Activated CD4-positive, alpha-beta T cell treated with anti-CD3 and anti-CD28 coated beads, Interleukin-10, Interleukin-2, amounts not matched to agents 100 ng/mL and 50 ng/mL, durations not matched to agents 16 hours and 8 hours (primary cell): ENCODE measurements at regions not wholly inside any gene's neighbourhood (a gene's known extent, or its start where the extent isn't known, plus 50 kb on each side); places are given as distances from the start of the nearest gene placed in this dataset.
A peak's percentile ranks its signal among the peaks of the same experiment; 100 is the strongest.
"Not testable (repeated sequence)": the region's sequence is repeated elsewhere in the genome, so short reads cannot be mapped to it uniquely, and the experiment has no call there.

Experiments used
- DNase-seq: peaks from one replicate; pipeline ENCODE4 v3.0.0-alpha.2; 2020

DNA sequence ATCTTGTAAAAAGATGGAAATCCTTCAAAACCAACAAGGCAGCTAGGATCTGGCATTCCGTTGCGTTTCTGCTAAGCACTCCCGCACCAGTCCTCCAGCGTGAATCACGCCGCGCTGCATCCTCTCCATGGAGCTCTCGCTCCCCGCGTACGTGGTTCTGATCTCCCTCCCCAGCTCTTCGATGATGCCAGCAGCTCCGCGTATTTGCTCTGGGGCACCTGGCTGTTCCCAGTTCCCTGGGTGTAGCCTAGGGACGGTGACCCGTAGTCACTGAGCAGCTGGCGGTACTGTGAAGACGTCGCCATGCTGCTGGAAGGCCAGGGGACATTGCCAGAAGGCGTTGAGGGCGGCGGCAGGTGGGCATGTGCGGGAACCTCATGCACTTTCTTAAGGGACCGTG is 407.5 kb downstream of the RNF144A start:
- DNase-seq = no peak

- no peak for DNase-seq
These were observed 408.0 kb downstream of the RNF144A start for GRCh38 chr2:7325186-7325585.

GRCh38 chr2:7329465-7329864 is 412.3 kb downstream of the RNF144A start:
- no peak for DNase-seq

GRCh38 chr2:7333189-7333765 is 416.1 kb downstream of the RNF144A start:
- no peak for DNase-seq

DNA sequence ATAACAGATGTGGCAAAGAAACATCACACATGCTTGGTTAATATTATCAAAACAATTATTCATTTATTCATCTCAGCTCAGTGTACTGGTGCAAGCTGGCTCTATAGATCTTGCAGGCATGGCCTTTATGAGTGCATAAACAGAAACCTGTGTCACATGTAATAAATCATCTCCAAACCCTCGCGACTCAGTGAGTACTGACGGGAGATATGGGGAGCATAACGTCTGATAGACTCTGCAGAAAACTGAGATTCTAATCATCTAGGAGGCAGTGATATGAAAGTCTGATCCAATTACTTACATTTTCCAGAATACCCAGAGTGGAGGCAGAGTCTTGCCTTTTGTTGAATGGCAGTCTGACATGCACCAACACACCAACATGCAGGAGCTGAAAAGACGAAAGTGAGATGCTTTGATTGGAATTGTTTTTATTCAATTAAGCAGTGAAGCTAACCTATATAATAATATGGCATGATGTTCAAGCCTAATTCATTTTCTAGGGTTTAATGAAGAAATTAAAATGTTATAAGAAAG is 416.8 kb downstream of the RNF144A start:
- no peak for DNase-seq

DNA sequence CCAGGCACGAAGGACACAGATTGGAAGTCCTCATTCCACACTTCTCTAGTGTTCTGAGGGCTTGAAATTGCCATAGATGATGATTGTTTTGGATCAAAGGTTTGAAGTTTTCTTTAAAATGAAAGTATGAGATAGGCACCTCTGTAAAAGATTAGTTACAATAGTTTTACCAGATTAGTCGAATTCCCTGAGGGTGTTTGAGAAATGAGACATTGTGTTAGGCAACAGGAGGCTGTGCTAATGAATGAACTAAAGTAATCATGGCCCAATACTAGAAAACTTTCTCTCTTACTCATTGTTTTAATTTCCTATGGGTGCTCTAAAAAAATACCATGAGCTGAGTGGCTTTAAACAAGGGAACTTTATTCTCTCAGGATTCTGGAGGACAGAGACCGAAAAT is 421.7 kb downstream of the RNF144A start:
- DNase-seq = no peak

- no peak for DNase-seq
These were observed 429.1 kb downstream of the RNF144A start for GRCh38 chr2:7346336-7346735.

GRCh38 chr2:7348761-7349160 is 431.5 kb downstream of the RNF144A start:
- peak; percentile 14 for DNase-seq

- DNase-seq = no peak
These were observed 435.0 kb downstream of the RNF144A start for GRCh38 chr2:7352191-7352590.

DNA sequence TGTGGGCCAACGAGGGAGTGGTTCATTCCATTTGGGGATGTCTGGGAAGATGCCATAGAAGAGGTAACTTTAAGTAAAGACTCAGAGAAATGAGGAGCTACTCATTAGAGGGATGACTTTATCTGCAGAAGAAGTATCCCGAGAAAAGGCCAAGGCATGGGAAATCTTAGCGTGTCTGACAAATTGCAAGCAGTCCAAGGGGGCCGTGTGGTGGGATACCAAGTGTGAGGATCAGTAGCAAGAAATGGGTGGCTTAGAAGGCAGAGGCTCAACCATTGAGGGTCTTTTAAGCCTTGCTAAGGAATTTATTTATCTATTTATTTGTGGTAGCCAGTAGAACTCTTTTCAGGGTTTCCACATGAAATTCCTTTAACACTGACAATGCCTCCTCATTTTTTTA is 436.4 kb downstream of the RNF144A start:
- no peak for DNase-seq

GRCh38 chr2:7355781-7356180 is 438.6 kb downstream of the RNF144A start:
- no peak for DNase-seq

- no peak for DNase-seq
These were observed 439.8 kb downstream of the RNF144A start for GRCh38 chr2:7356909-7357584.

DNA sequence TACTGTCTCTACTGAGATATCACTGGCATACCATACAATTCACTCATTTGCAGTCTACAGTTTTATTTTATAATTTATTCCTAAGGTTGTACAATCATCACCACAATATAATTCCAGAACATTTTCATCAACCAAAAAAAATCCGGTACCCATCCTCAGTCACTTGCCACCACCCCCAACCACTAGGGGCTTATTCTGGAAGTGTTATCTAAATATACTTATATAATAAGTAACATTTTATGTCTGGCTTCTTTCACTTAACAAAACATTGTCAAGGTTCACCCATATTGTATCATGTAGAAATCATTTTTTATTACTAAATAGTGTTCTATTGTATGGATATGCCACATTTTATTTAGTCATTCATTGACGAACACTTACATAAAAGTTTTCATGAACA is 440.8 kb downstream of the RNF144A start:
- DNase-seq = no peak

DNA sequence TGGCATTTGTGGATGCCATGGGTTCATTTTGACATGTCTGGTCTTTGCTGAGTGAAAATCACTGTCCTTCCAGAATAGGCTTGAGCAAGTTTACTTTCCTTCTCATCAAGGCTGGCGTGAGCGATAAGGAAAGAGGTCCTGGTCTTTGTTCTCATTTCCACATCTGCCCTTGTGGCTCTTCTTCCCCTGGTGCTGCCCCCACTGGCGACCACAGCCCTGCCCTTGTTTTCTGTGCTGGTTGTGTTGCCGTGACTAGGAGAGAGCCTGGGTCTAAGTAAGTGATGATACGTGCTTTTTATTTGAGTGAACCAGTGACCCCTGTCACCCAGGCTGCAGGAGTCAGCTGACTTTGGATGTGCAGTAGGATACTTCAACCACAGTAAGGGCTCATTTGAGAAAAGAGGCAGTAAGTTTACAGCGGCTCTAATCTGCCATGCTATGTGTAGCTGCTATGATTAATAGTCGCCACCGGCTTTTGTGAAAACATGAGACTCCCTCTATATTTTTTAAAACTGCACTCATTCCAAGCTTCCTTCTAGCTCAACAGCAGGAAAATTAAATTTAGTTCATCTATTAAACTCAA is 441.7 kb downstream of the RNF144A start:
- no peak for DNase-seq

GRCh38 chr2:7363906-7364305 is 446.7 kb downstream of the RNF144A start:
- DNase-seq = no peak

GRCh38 chr2:7368211-7368610 is 451.0 kb downstream of the RNF144A start:
- no peak for DNase-seq

GRCh38 chr2:7373156-7373555 is 455.9 kb downstream of the RNF144A start:
- DNase-seq = no peak

- DNase-seq = no peak
These were observed 458.7 kb downstream of the RNF144A start for GRCh38 chr2:7375901-7376300.

GRCh38 chr2:7377916-7378569 is 460.8 kb downstream of the RNF144A start:
- no peak for DNase-seq

DNA sequence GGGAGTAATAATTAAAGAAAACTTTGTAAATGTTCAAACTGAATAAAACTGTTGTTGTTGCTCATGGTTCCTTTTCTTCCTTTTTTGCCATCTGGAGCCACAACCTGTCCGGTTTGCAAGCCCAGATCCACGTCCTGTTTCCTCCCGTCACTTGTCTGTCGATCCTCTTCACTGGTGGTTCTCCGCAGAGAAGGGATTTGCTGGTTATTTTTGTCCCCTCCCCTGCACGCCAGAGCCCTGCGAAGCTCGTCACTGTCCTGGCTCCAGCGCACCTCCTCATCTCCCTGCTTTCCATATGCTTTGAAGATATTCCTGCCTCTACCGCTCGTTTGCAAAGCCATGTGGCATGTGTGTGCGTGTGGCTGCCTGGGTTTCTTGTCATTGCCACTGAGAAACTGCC is 461.4 kb downstream of the RNF144A start:
- DNase-seq = no peak

GRCh38 chr2:7379799-7380198 is 462.6 kb downstream of the RNF144A start:
- DNase-seq = no peak

DNA sequence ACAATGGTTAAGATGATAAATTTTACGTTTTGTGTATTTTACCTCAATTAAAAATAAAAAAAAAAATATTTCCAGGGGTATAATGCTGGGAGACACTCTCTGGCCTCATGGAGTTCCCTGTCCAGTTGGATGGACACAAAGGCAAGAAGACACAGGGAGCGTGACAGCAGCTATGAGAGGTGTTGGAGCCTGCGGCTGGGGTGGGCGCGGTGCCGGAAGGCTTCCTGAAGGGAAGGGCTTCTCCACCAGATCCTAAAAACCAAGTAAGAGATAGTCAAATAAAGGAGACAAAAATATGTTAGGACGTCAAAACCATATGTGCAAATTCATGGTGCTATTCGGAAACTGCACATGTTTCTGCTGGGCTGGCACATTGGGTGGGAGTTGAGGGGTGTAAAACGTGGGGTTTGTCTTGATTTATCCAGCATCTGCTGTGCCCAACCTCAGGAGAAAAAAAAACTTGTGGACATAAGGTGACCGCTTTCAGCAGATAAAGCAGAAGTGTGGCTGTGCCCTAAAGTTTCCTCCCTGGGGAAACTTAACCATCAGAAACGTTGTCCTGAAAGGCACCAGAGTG is 467.6 kb downstream of the RNF144A start:
- no peak for DNase-seq

DNA sequence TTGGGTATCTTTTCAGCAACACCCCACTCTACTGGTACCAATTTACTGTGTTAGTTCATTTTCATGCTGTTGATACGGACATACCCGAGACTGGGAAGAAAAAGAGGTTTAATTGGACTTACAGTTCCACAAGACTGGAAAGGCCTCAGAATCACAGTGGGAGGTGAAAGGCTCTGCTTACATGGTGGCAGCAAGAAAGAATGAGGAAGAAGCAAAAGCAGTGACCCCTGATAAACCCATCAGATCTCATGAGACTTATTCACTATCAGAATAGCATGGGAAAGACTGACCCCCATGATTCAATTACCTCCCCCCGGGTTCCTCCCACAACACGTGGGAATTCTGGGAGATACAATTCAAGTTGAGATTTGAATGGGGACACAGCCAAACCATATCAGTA is 473.1 kb downstream of the RNF144A start:
- not testable (repeated sequence) for DNase-seq
